UCSD-AML1 (cell line): ENCODE measurements at regions not wholly inside any gene's neighbourhood (a gene's known extent, or its start where the extent isn't known, plus 50 kb on each side); places are given as distances from the start of the nearest gene placed in this dataset.

ENCODE experiments used
- DNase-seq: peaks from one replicate; lab custom pipeline; 2025; ENCODE audit not compliant: unreplicated experiment; lab: John Stamatoyannopoulos, UW

DNA sequence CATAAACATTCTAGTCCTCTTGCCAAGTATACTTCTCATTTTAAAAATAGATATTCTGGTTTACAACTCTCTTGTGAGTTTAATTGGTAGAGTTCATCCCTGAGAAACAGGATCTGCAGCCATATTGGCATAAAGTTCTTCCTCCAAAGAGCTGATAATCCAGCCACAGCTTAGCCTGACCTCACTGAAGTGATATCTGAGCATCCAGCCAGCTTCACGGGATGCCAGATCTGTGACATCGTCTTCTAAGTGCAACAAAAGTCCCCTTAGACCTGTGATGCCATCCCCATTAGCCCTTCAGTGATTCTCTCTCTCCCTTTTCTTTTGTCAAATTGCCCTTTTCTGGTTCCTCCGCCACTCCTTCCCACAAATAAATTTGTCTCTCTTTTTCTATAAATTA, 180.6 kb upstream of the STXBP5 start:
- no peak for DNase-seq

- no peak for DNase-seq
Observed at GRCh38 chr6:147029923-147030322, 174.3 kb upstream of the STXBP5 start.

- no peak for DNase-seq
Observed at GRCh38 chr6:147033267-147033666, 170.9 kb upstream of the STXBP5 start.

- DNase-seq = no peak
Observed at GRCh38 chr6:147035886-147036285, 168.3 kb upstream of the STXBP5 start.

GRCh38 chr6:147037881-147038280, 166.3 kb upstream of the STXBP5 start:
- no peak for DNase-seq

- no peak for DNase-seq
Observed at GRCh38 chr6:147040121-147040910, 163.9 kb upstream of the STXBP5 start.

- DNase-seq = no peak
Observed at GRCh38 chr6:147042679-147043078, 161.5 kb upstream of the STXBP5 start.

GRCh38 chr6:147043994-147044477, 160.2 kb upstream of the STXBP5 start:
- DNase-seq = peak; percentile 19

- peak; percentile 28 for DNase-seq
Observed at GRCh38 chr6:147046141-147046877, 157.9 kb upstream of the STXBP5 start.

- no peak for DNase-seq
Observed at GRCh38 chr6:147048930-147049329, 155.3 kb upstream of the STXBP5 start.

GRCh38 chr6:147053311-147053921, 150.8 kb upstream of the STXBP5 start:
- DNase-seq = no peak

DNA sequence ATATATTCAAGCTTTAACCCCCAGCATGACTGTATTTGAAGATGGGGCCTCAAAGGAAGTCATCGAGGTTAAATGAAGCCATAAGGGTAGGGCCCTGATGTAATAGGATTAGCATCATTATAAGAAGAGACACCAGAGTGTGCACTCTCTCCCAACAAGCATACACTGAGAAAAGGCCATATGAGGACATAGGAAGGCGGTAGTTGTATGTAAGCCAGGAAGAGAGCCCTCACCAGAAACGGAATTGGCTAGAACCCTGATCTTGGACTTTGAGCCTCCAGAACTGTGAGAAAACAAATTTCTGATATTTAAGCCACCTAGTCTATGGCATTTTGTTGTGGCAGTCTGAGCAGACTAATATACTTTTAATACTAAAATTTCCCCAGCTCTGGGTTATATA, 150.1 kb upstream of the STXBP5 start:
- DNase-seq = no peak

DNA sequence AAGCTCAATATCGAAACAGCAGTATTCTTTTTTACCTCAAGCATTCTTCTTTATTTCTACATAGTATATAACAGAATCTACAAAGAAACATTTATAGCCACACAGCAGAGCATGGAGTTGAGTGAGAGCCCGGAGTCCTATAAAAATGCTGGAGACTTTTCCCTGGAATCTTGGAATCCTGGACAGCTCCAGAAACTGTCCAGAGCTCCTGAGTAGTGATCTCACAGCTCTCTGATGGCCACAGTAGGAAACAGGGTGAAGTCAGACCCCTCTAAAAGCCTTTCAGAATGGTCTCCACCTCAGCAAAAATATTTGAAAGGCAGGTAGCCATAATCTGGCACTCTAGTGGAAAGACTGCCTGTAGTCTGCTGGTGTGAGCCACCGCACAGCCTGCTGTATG, 149.3 kb upstream of the STXBP5 start:
- DNase-seq = no peak

DNA sequence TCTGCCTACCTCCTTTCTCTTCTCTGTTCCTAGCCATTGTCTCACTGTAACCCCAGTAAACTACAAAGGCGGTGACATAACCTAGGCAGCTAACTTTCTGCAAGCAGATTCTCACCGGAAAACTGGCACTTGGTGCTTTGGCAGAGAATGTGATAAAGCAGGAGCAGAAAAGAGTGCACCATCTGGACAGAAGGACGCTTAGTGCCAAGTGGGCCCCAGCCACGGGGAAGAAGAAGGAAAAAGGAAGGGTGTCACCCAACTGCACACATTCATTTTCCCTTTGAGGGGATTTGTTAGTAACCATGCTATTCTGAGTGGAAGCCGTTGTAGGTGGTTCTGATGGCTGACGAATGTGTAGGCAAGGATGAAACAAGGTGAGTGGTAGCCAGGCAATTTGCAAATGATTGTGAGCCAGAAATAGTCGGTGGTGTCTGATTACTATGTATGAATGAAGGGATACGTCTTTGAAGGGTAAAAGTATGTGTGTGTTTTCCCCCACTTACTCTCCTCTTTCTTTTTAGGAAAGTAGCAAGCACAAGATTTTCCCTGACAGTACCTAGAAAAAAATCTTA, 148.3 kb upstream of the STXBP5 start:
- DNase-seq = no peak

- DNase-seq = no peak
Observed at GRCh38 chr6:147057188-147057587, 147.0 kb upstream of the STXBP5 start.

DNA sequence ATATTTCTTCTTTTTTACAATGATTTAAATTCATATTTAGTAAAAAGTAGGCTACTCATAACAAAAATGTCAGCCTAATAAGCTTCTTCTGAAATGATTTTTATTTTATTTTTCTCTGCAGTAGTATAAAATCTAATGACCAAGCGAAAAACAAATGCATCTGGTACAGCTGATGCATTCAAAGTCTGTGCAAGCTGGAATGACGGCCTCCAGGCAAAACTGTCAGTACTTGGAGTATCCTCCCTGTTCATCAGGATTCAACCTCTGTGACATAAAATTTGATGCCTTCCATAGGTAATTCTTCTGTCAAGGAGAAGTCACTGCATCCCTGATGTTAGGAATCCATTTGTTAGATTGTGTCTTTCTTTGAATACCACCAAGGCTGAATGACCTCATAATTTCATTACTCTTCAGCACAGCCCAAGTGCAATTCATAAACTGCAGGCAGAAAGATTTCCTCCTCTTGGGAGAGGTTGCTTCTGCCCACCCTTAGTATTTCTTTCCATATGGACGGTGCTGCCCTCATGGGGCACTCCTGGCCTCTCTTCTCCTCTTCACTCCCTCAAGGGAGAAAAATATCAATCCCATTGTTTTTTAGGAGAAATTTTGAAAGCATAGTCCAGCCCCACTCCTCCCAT, 146.4 kb upstream of the STXBP5 start:
- no peak for DNase-seq

DNA sequence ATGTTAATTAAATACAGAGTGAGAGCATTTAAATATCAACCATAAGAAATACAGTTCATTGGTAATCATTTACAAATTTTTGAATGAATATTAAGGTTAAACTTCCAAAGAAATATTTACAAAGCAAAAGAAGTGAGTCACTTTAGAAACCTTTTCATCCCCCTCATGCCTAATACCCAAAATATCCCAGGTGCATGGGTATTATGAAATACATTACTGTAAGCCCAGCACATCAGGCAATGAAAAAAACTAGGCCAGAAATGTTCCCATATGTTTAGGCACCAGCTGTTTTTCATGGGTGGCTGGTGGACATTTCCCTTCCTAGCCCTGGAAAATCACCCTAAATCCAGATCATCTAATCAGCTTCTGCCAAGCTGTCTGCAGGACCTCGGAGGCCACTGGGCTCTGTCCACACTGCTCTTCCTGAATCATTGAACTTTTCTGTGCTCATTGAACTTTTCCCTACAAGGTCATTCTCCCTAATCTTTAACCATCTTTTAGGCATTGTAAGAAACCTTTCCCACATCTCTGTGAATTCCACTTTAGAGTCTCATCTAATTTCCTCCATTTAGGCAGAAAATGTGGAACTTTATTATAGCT, 145.3 kb upstream of the STXBP5 start:
- no peak for DNase-seq

DNA sequence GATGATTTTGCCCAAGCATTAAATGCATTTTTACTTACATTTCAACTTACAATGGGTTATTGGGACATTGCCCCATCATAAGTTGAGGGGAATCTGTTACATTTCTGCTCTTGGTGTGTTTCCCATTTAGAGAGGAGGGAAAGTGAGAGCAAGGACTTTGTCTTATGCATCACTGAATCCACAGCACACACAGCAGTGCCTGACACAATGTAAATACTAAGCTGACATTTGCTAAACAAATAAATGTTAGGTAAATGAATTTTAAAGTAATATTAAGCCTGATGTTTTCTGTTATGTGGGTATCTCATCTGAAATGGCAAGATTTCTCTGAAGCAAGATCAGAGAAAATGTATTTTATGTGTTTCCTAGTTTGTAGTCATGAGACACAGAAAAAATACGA, 143.6 kb upstream of the STXBP5 start:
- no peak for DNase-seq

- no peak for DNase-seq
Observed at GRCh38 chr6:147061252-147061651, 143.0 kb upstream of the STXBP5 start.

DNA sequence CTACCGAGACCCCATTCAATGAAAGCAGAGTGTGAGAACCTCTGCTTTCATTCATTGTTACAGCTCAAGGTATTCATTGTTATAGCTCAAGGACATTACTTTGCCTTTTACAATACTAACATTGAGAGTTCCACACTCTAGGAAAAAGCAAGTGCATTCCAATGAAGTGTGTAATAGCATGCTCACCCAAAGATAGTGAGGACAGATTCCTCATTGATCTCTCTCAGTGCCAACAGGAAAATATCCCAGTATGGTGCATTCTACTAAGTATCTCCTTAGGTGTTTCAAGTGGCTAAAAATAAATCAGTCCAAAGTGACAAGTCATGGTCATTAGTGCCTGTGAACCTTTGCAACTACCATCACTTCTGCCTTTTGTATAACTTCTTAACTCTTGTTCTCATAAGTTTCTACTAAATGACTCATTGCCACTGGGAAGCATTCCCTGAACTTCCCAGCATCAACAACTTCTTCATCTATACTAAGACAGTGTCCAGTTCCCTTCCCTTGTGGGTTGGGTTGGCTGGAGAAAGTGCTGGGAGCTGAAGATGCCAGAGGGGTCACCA, 140.7 kb upstream of the STXBP5 start:
- DNase-seq = no peak
